ENCODE measurements at regions not wholly inside any gene's neighbourhood (a gene's known extent, or its start where the extent isn't known, plus 50 kb on each side); places are given as distances from the start of the nearest gene placed in this dataset.
"Not testable (repeated sequence)": the region's sequence is repeated elsewhere in the genome, so short reads cannot be mapped to it uniquely, and the experiment has no call there.

GRCh38 chr21:5975719-5976118 is 4545.7 kb upstream of the TPTE start:
- no CpG with 5 or more reads among the region's 5 CpGs for WGBS (ENCODE audit: insufficient coverage)
- not testable (repeated sequence) for H3K4me3 ChIP-seq (ENCODE audit: low read depth, low read length); H3K36me3 ChIP-seq (ENCODE audit: control insufficient read depth, insufficient read depth, low read length); H3K9me3 ChIP-seq (ENCODE audit: control insufficient read depth, insufficient read depth, low read length); H3K4me1 ChIP-seq (ENCODE audit: control insufficient read depth, insufficient read depth, low read length); H3K27me3 ChIP-seq (ENCODE audit: control insufficient read depth, insufficient read depth, low read length); H3K27ac ChIP-seq (ENCODE audit: low read depth, low read length); DNase-seq (ENCODE audit: low read depth in 4 of 6, low spot score in 6 of 6)

- H3K36me3 ChIP-seq (ENCODE audit: control insufficient read depth, insufficient read depth, low read length); H3K4me1 ChIP-seq (ENCODE audit: control insufficient read depth, insufficient read depth, low read length); H3K4me3 ChIP-seq (ENCODE audit: low read depth, low read length); DNase-seq (ENCODE audit: low read depth in 4 of 6, low spot score in 6 of 6); H3K9me3 ChIP-seq (ENCODE audit: control insufficient read depth, insufficient read depth, low read length); H3K27ac ChIP-seq (ENCODE audit: low read depth, low read length); H3K27me3 ChIP-seq (ENCODE audit: control insufficient read depth, insufficient read depth, low read length): not testable (repeated sequence)
- no CpG with 5 or more reads among the region's 2 CpGs for WGBS (ENCODE audit: insufficient coverage)
Observed at GRCh38 chr21:5997586-5997985, 4523.8 kb upstream of the TPTE start.

- H3K9me3 ChIP-seq (ENCODE audit: control insufficient read depth, insufficient read depth, low read length); H3K4me1 ChIP-seq (ENCODE audit: control insufficient read depth, insufficient read depth, low read length); H3K4me3 ChIP-seq (ENCODE audit: low read depth, low read length); H3K27me3 ChIP-seq (ENCODE audit: control insufficient read depth, insufficient read depth, low read length); H3K36me3 ChIP-seq (ENCODE audit: control insufficient read depth, insufficient read depth, low read length); H3K27ac ChIP-seq (ENCODE audit: low read depth, low read length); DNase-seq (ENCODE audit: low read depth in 4 of 6, low spot score in 6 of 6): not testable (repeated sequence)
- WGBS (ENCODE audit: insufficient coverage), result no CpG with 5 or more reads among the region's 7 CpGs
Observed at GRCh38 chr21:6015422-6016057, 4505.8 kb upstream of the TPTE start.

GRCh38 chr21:6020460-6020859 is 4500.9 kb upstream of the TPTE start:
- H3K27ac ChIP-seq (ENCODE audit: low read depth, low read length); H3K4me3 ChIP-seq (ENCODE audit: low read depth, low read length); H3K27me3 ChIP-seq (ENCODE audit: control insufficient read depth, insufficient read depth, low read length); H3K9me3 ChIP-seq (ENCODE audit: control insufficient read depth, insufficient read depth, low read length); DNase-seq (ENCODE audit: low read depth in 4 of 6, low spot score in 6 of 6); H3K4me1 ChIP-seq (ENCODE audit: control insufficient read depth, insufficient read depth, low read length); H3K36me3 ChIP-seq (ENCODE audit: control insufficient read depth, insufficient read depth, low read length): not testable (repeated sequence)
- WGBS (ENCODE audit: insufficient coverage), result no CpG with 5 or more reads among the region's 5 CpGs

- no CpG with 5 or more reads among the region's 10 CpGs for WGBS (ENCODE audit: insufficient coverage)
- not testable (repeated sequence) for H3K27ac ChIP-seq (ENCODE audit: low read depth, low read length); H3K9me3 ChIP-seq (ENCODE audit: control insufficient read depth, insufficient read depth, low read length); H3K4me3 ChIP-seq (ENCODE audit: low read depth, low read length); H3K4me1 ChIP-seq (ENCODE audit: control insufficient read depth, insufficient read depth, low read length); H3K36me3 ChIP-seq (ENCODE audit: control insufficient read depth, insufficient read depth, low read length); DNase-seq (ENCODE audit: low read depth in 4 of 6, low spot score in 6 of 6); H3K27me3 ChIP-seq (ENCODE audit: control insufficient read depth, insufficient read depth, low read length)
Observed at GRCh38 chr21:6020953-6021716, 4500.2 kb upstream of the TPTE start.

- H3K9me3 ChIP-seq (ENCODE audit: control insufficient read depth, insufficient read depth, low read length); H3K4me3 ChIP-seq (ENCODE audit: low read depth, low read length); H3K36me3 ChIP-seq (ENCODE audit: control insufficient read depth, insufficient read depth, low read length); H3K27me3 ChIP-seq (ENCODE audit: control insufficient read depth, insufficient read depth, low read length); H3K27ac ChIP-seq (ENCODE audit: low read depth, low read length); H3K4me1 ChIP-seq (ENCODE audit: control insufficient read depth, insufficient read depth, low read length); DNase-seq (ENCODE audit: low read depth in 4 of 6, low spot score in 6 of 6): not testable (repeated sequence)
- WGBS (ENCODE audit: insufficient coverage), result no CpG with 5 or more reads among the region's 4 CpGs
Observed at GRCh38 chr21:6021717-6022270, 4499.6 kb upstream of the TPTE start.

GRCh38 chr21:6023331-6023730 is 4498.1 kb upstream of the TPTE start:
- not testable (repeated sequence) for H3K9me3 ChIP-seq (ENCODE audit: control insufficient read depth, insufficient read depth, low read length); H3K4me3 ChIP-seq (ENCODE audit: low read depth, low read length); DNase-seq (ENCODE audit: low read depth in 4 of 6, low spot score in 6 of 6); H3K36me3 ChIP-seq (ENCODE audit: control insufficient read depth, insufficient read depth, low read length); H3K4me1 ChIP-seq (ENCODE audit: control insufficient read depth, insufficient read depth, low read length); H3K27ac ChIP-seq (ENCODE audit: low read depth, low read length); H3K27me3 ChIP-seq (ENCODE audit: control insufficient read depth, insufficient read depth, low read length)
- WGBS (ENCODE audit: insufficient coverage), result no CpG with 5 or more reads among the region's 3 CpGs

- not testable (repeated sequence) for H3K9me3 ChIP-seq (ENCODE audit: control insufficient read depth, insufficient read depth, low read length); H3K27ac ChIP-seq (ENCODE audit: low read depth, low read length); H3K4me3 ChIP-seq (ENCODE audit: low read depth, low read length); DNase-seq (ENCODE audit: low read depth in 4 of 6, low spot score in 6 of 6); H3K4me1 ChIP-seq (ENCODE audit: control insufficient read depth, insufficient read depth, low read length); H3K27me3 ChIP-seq (ENCODE audit: control insufficient read depth, insufficient read depth, low read length); H3K36me3 ChIP-seq (ENCODE audit: control insufficient read depth, insufficient read depth, low read length)
- whole genome bisulfite sequencing (ENCODE audit: insufficient coverage), result no CpG with 5 or more reads among the region's 3 CpGs
Observed at GRCh38 chr21:6025139-6025538, 4496.2 kb upstream of the TPTE start.

GRCh38 chr21:6027497-6027896 is 4493.9 kb upstream of the TPTE start:
- DNase-seq (ENCODE audit: low read depth in 4 of 6, low spot score in 6 of 6); H3K4me1 ChIP-seq (ENCODE audit: control insufficient read depth, insufficient read depth, low read length); H3K9me3 ChIP-seq (ENCODE audit: control insufficient read depth, insufficient read depth, low read length); H3K36me3 ChIP-seq (ENCODE audit: control insufficient read depth, insufficient read depth, low read length); H3K27ac ChIP-seq (ENCODE audit: low read depth, low read length); H3K4me3 ChIP-seq (ENCODE audit: low read depth, low read length); H3K27me3 ChIP-seq (ENCODE audit: control insufficient read depth, insufficient read depth, low read length): not testable (repeated sequence)
- no CpG with 5 or more reads among the region's 3 CpGs for WGBS (ENCODE audit: insufficient coverage)

GRCh38 chr21:6034124-6034678 is 4487.2 kb upstream of the TPTE start:
- H3K9me3 ChIP-seq (ENCODE audit: control insufficient read depth, insufficient read depth, low read length); H3K36me3 ChIP-seq (ENCODE audit: control insufficient read depth, insufficient read depth, low read length); H3K27ac ChIP-seq (ENCODE audit: low read depth, low read length); H3K4me3 ChIP-seq (ENCODE audit: low read depth, low read length); DNase-seq (ENCODE audit: low read depth in 4 of 6, low spot score in 6 of 6); H3K27me3 ChIP-seq (ENCODE audit: control insufficient read depth, insufficient read depth, low read length); H3K4me1 ChIP-seq (ENCODE audit: control insufficient read depth, insufficient read depth, low read length): not testable (repeated sequence)
- no CpG with 5 or more reads among the region's 14 CpGs for WGBS (ENCODE audit: insufficient coverage)

Data from spinal cord (tissue), 9 donors.